Activated CD4-positive, alpha-beta T cell treated with anti-CD3 and anti-CD28 coated beads, Interleukin-2, Interleukin-6, amounts not matched to agents 100 ng/mL and 50 ng/mL, durations not matched to agents 16 hours and 8 hours (primary cell): ENCODE measurements at regions not wholly inside any gene's neighbourhood (a gene's known extent, or its start where the extent isn't known, plus 50 kb on each side); places are given as distances from the start of the nearest gene placed in this dataset.
"Not testable (repeated sequence)": the region's sequence is repeated elsewhere in the genome, so short reads cannot be mapped to it uniquely, and the experiment has no call there.

Experiments
- DNase-seq: peaks from one replicate; pipeline ENCODE4 v3.0.0-alpha.2; 2020

DNA sequence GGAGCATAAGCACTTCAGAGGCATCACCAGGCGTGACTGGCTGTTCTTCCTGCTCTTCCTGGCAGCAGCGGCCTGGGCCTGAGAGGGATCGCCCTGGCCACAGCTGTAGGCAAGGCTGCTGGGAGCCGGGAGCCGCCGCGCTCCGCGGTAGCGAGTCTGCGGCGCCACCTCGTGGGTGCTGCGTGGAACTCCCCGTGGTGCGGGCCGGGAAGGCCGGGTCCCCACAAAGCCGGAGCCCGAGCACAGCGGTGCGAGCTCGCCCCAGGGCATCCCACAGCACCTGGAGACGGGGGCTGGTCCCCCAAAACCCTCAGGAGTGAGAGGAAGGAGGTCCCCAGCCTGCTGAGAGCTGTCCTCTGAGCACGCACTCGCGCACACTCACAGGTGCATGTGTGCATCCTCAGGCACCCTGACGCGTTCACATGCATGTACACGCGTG, 1546.5 kb downstream of the RPIA start:
- peak; percentile 13 for DNase-seq

- not testable (repeated sequence) for DNase-seq
These were observed 1547.2 kb downstream of the RPIA start for GRCh38 chr2:90238505-90239230.

- DNase-seq: not testable (repeated sequence)
These were observed 1548.3 kb downstream of the RPIA start for GRCh38 chr2:90239769-90240168.

- not testable (repeated sequence) for DNase-seq
These were observed 1553.7 kb downstream of the RPIA start for GRCh38 chr2:90244902-90245765.

GRCh38 chr2:90248400-90248799, 1556.9 kb downstream of the RPIA start:
- not testable (repeated sequence) for DNase-seq

DNA sequence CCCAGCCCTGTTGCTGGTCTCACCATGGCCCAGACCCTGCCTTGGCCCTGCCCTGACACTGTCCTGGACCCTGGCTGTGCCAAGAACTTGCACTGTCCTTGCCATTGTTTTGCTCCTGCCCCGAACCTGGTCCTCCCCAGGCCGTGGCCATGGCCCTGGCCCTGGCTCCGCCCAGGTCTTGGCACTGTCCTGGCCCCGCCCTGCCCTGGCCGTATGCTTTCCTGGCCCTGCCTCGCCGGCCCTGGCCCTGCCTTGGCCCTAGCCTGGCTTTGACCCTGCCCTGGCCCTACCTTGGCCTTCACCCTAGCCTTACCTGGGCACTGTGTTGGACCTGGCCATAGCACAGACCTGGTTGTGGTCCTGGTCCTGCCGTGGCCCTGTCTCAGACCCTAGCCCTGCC, 1558.9 kb downstream of the RPIA start:
- DNase-seq: not testable (repeated sequence)

DNA sequence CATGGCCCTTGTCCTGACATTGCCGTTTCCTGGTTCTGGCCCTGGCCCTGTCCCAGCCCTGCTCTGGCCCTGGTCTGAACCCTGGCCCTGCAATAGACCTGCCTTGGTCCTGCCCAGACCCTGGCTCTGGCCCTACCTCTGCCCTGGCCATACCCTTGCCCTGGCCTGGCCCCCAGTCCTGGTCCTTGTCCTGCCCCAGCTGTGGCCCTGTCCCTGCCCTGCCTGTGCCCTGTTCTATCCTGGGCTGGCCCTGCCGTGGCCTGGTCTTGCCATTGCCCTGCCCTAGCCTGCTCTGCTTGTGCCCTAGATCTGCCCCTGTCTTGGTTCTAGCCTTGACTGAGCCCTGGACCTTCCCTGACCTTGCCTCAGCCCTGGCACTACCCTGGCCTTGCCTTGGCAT, 1560.1 kb downstream of the RPIA start:
- not testable (repeated sequence) for DNase-seq

- DNase-seq: not testable (repeated sequence)
These were observed 1561.8 kb downstream of the RPIA start for GRCh38 chr2:90253306-90253705.

DNA sequence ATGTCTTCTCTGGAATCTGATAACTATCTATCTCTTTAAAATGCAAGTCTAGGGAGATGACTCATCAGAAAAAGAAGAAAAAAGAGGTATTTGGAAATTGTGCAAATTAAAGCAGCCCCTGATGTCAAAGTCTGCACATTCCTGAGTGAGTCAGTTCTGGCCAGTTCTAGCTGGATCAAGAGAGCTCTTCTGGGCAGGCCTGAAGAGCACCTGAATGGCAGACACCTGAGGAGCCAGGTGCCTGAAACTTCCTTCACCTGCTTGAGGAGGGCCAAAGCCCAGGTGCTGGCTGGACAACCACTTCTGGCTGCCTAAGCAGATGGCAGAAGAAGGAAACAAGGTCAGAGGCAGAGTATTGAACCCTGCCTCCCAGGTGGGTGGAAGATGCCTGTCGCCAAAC, 1575.4 kb downstream of the RPIA start:
- not testable (repeated sequence) for DNase-seq

DNA sequence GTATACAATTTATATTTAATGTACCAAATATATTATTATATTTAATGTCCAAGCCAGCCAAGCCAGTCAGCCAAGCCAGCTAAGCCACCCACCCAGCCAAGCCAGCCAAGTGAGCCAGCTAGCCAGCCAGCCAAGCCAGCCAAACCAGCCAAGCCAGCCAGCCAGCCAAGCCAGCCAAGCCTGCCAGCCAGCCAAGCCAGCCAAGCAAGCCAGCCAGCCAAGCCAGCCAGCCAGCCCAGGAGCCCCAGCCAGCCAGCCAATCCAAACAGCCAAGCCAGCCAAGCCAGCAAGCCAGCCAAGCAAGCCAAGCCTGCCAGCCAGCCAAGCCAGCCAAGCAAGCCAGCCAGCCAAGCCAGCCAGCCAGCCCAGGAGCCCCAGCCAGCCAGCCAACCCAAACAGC, 1596.3 kb downstream of the RPIA start:
- DNase-seq: not testable (repeated sequence)

- not testable (repeated sequence) for DNase-seq
These were observed 1596.9 kb downstream of the RPIA start for GRCh38 chr2:90288396-90288795.

GRCh38 chr2:90289291-90289980, 1598.0 kb downstream of the RPIA start:
- DNase-seq: not testable (repeated sequence)

DNA sequence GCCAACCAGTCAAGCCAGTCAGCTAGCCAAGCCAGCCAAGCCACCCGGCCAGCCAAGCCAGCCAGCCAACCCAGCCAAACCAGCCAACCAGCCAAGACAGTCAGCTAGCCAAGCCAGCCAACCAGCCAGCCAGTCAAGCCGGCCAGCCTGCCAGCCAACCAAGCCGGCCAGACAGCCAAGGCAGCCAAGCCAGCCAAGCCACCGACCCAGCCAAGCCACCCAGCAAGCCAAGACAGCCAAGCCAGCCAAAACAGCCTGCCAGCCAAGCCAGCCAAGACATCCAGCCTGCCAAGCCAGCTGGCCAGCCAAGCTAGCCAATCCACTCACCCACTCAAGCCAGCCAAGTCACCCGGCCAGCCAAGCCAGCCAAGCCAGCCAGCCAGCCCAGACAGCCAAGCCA, 1599.2 kb downstream of the RPIA start:
- DNase-seq: not testable (repeated sequence)

DNA sequence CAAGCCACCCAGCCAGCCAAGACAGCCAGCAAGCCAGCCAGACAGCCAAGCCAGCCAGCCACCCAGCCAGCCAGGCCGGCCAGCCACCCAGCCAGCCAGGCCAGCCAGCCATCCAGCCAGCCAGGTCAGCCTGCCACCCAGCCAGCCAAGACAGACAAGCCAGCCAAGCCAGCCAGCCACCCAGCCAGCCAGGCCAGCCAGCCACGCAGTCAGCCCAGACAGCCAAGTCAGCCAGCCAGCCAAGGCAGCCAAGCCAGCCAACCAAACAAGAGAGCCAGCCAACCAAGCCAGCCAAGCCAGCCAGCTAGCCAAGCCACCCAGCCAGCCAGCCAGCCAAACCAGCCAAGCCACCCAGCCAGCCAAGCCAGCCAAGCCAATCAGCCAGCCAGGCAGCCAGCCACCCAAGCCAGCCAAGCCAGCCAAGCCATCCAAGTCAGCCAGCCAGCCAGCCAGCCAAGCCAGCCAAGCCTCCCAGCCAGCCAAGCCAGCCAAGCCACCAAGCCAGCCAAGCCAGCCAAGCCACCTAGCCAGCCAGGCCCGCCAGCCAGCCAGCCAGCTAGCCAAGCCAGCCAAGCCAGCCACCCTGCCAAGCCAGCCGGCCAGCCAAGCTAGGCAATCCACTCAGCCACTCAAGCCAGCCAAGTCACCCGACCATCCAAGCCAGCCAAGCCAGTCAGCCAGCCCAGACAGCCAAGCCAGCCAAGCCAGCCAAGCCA, 1599.9 kb downstream of the RPIA start:
- not testable (repeated sequence) for DNase-seq

DNA sequence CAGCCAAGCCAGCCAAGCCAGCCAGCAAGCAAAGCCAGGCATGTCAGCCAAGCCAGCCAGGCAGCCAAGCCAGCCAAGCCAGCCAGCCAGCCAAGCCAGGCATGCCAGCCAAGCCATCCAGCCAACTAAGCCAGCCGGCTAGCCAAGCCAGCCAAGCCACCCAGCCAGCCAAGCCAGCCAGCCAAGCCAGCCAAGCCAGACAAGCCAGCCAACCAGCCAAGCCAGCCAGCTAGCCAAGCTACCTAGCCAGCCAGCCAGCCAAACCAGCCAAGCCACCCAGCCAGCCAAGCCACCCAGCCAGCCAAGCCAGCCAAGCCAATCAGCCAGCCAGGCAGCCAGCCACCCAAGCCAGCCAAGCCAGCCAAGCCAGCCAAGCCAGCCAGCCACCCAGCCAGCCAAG, 1600.5 kb downstream of the RPIA start:
- DNase-seq: not testable (repeated sequence)

DNA sequence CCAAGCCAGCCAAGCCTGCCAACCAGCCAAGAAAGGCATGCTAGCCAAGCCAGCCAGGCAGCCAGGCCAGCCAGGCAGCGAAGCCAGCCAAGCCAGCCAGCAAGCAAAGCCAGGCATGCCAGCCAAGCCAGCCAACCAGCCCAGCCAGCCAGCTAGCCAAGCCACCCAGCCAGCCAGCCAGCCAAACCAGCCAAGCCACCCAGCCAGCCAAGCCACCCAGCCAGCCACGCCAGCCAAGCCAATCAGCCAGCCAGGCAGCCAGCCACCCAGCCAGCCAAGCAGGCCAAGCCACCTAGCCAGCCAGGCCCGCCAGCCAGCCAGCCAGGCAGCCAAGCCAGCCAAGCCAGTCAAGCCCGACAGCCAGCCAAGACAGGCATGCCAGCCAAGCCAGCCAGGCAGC, 1601.0 kb downstream of the RPIA start:
- not testable (repeated sequence) for DNase-seq

DNA sequence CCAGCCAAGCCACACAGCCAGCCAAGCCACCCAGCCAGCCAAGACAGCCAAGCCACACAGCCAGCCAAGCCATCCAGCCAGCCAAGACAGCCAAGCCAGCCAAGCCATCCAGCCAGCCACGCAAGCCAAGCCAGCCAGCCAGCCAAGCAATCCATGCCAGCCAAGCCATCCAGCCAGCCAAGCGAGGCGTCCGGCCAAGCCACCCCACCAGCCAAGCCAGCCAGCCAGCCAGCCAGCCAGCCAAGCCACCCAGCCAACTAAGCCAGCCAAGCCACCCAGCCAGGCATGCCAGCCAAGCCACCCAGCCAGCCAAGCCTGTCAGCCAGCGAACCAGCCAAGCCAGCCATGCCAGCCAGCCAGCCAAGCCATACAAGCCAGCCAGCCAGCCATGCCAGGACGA, 1601.8 kb downstream of the RPIA start:
- DNase-seq: not testable (repeated sequence)

DNA sequence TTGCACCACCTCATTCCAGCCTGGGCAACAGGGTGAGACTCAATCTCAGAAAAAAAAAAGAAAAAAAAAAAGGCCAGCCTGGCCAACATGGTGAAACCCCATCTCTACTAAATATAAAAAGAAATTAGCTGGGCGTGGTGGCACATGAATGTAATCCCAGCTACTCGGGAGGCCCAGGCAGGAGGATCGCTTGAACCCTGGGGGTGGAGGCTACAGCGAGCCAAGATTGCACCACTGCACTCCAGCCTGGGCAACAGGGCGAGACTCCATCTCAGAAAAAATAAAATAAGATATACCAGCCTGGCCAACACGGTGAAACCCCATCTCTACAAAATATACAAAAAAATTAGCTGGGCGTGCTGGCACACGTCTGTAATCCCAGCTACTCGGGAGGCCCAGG, 1602.3 kb downstream of the RPIA start:
- not testable (repeated sequence) for DNase-seq

DNA sequence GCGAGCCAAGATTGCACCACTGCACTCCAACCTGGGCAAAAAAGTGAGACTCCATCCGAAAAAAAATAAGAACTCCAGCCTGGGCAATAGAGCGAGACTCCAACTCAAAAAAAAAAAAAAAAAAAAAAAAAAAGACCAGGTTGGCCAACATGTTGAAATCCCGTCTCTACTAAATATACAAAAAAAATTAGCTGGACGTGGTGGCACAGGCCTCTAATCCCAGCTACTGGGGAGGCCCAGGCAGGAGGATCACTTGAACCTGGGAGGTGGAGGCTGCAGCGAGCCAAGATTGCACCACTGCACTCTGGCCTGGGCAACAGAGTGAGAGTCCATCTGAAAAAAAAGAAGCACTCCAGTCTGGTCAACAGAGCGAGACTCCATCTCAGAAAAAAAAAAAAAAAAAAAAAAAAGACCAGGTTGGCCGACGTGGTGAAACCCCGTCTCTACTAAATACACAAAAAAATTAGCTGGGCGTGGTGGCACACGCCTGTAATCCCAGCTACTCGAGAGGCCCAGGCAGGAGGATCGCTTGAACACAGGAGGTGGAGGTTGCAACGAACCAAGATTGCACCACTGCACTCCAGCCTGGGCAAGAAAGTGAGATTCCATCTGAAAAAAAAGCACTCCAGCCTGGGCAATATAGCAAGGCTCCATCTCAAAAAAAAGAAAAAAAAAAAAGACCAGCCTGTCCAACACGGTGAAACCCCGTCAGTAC, 1603.7 kb downstream of the RPIA start:
- not testable (repeated sequence) for DNase-seq

GRCh38 chr2:90296484-90296777, 1605.0 kb downstream of the RPIA start:
- DNase-seq: not testable (repeated sequence)

- not testable (repeated sequence) for DNase-seq
These were observed 1606.2 kb downstream of the RPIA start for GRCh38 chr2:90297701-90298100.

DNA sequence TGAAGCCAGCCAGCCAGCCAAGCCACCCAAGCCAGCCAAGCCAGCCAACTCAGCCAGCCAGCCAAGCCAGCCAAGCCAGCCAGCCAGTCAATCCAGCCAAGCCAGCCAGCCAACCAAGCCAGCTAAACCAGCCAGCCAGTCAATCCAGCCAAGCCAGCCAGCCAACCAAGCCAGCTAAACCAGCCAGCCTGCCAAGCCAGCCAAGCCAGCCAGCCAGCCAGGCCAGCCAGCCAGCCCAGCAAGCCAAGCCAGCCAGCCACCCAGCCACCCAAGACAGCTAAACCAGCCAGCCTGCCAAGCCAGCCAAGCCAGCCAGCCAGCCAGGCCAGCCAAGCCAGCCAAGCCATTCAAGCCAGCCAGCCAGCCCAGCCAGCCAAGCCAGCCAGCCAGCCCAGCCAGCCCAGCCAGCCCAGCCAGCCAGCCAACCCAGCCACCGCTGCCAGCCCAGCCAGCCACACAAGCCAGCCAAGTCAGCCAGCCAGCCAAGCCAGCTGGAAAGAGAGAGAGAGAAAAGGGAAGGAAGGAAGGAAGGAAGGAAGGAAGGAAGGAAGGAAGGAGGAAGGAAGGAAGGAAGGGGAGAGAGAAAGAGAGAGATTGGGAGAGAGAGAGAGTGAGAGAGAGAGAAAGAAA, 1606.8 kb downstream of the RPIA start:
- not testable (repeated sequence) for DNase-seq
